B cell (primary cell): ENCODE measurements at regions not wholly inside any gene's neighbourhood (a gene's known extent, or its start where the extent isn't known, plus 50 kb on each side); places are given as distances from the start of the nearest gene placed in this dataset.

ENCODE experiments used
- ATAC-seq: fragments of 200-7000 bp; cut with Tn5 transposase; one replicate; pipeline ENCODE4 v1.10.0; 2021; ENCODE audit warnings: low read depth, mild to moderate bottlenecking, moderate number of reproducible peaks, moderate library complexity
- CTCF ChIA-PET: fragments of 350-600 bp; sonication (Branson Sonifier 250); formaldehyde crosslinking; loops from one replicate; lab custom pipeline; 2021; ENCODE audit warnings: antibody characterized with exemption, inconsistent platforms; lab: Charles Lee
- POLR2A ChIA-PET: fragments of 350-600 bp; sonication (Branson Sonifier 250); formaldehyde crosslinking; loops from one replicate; lab custom pipeline; 2021; ENCODE audit warnings: antibody characterized with exemption; lab: Charles Lee
- DNase-seq: peaks from one replicate; pipeline ENCODE4 v3.0.0; 2013
- H2AFZ ChIP-seq: 2 replicates; pipeline ENCODE4 v1.6.1; 2012; ENCODE audit warnings: mild to moderate bottlenecking, low read depth, low read length; ENCODE audit not compliant: insufficient read depth, poor library complexity, severe bottlenecking
- H3K27ac ChIP-seq, 2 donors: 1 replicate in 1 of 2; 2 replicates in 1 of 2; pipeline ENCODE4 v1.5.1; 2012 to 2013; ENCODE audit warnings: low read length in 2 of 2, mild to moderate bottlenecking in 2 of 2, moderate library complexity in 1 of 2
- H3K27me3 ChIP-seq, 4 experiments: fragments of 200-600 bp in 1 of 4; sonication (generic) in 1 of 4; replicated peaks in 1 of 4; 1 replicate in 2 of 4; 2 replicates in 2 of 4; pipeline versions ENCODE4 v1.6.1 to v1.7.0; 2013 to 2016; ENCODE audit warnings: low read length in 3 of 4, mild to moderate bottlenecking in 2 of 4, mixed read lengths in 1 of 4, moderate library complexity in 1 of 4; ENCODE audit not compliant: insufficient read depth in 4 of 4, control insufficient read depth in 3 of 4; ENCODE audit errors: control extremely low read depth in 1 of 4
- H3K36me3 ChIP-seq, 2 experiments: replicated peaks in 1 of 2; 1 replicate in 1 of 2; 2 replicates in 1 of 2; pipeline versions ENCODE4 v1.6.1 to v1.7.1; 2013; ENCODE audit warnings: low read length in 1 of 2; ENCODE audit not compliant: insufficient read depth in 2 of 2, control insufficient read depth in 1 of 2; ENCODE audit errors: control extremely low read depth in 1 of 2, extremely low read depth in 1 of 2
- H3K4me1 ChIP-seq, 2 donors: fragments of 200-600 bp in 1 of 2; sonication (generic) in 1 of 2; 1 replicate in 1 of 2; 2 replicates in 1 of 2; pipeline versions ENCODE4 v1.5.1 to v1.6.1; 2013 to 2017; ENCODE audit warnings: low read length in 2 of 2; ENCODE audit not compliant: control insufficient read depth in 2 of 2, insufficient read depth in 2 of 2
- H3K4me2 ChIP-seq: replicated peaks from 2 replicates; pipeline ENCODE3; 2012; ENCODE audit warnings: mild to moderate bottlenecking, low read depth, low read length; ENCODE audit not compliant: poor library complexity, severe bottlenecking
- H3K4me3 ChIP-seq, 5 experiments: fragments of 200-600 bp in 1 of 5; sonication (generic) in 1 of 5; 1 replicate in 3 of 5; 2 replicates in 2 of 5; pipeline versions ENCODE4 v1.5.1 to v1.7.0; 2011 to 2016; ENCODE audit warnings: low read length in 4 of 5, mild to moderate bottlenecking in 4 of 5, low read depth in 2 of 5, control low read depth in 1 of 5, moderate library complexity in 1 of 5; ENCODE audit not compliant: insufficient read depth in 1 of 5; ENCODE audit errors: control extremely low read depth in 1 of 5, extremely low read depth in 1 of 5
- H3K79me2 ChIP-seq: fragments of 200-600 bp; sonication (generic); one replicate; pipeline ENCODE4 v1.6.0; 2016; ENCODE audit warnings: low read length; ENCODE audit not compliant: control insufficient read depth, insufficient read depth
- H3K9ac ChIP-seq: fragments of 200-600 bp; sonication (generic); 2 replicates; pipeline ENCODE4 v1.6.1; 2017; ENCODE audit warnings: mild to moderate bottlenecking, low read length, moderate library complexity
- H3K9me3 ChIP-seq, 3 donors: one replicate each; pipeline versions ENCODE4 v1.6.1 to v1.7.1; 2013; ENCODE audit warnings: low read length in 2 of 3; ENCODE audit not compliant: control insufficient read depth in 2 of 3, insufficient read depth in 1 of 3; ENCODE audit errors: control extremely low read depth in 1 of 3
- H4K20me1 ChIP-seq: 2 replicates; pipeline ENCODE4 v1.6.0; 2012; ENCODE audit warnings: mild to moderate bottlenecking, low read length; ENCODE audit not compliant: insufficient read depth, control insufficient read depth, poor library complexity, severe bottlenecking
- H3K27ac Mint-ChIP-seq: one replicate; pipeline ENCODE4 v1.8.0; 2021; ENCODE audit warnings: mixed read lengths
- H3K27me3 Mint-ChIP-seq: one replicate; pipeline ENCODE4 v1.8.0; 2021; ENCODE audit warnings: mixed read lengths
- H3K4me1 Mint-ChIP-seq: one replicate; pipeline ENCODE4 v1.8.0; 2021; ENCODE audit warnings: mixed read lengths
- H3K4me3 Mint-ChIP-seq: one replicate; pipeline ENCODE4 v1.8.0; 2021; ENCODE audit warnings: mixed read lengths
- H3K9me3 Mint-ChIP-seq: one replicate; pipeline ENCODE4 v1.8.0; 2022; ENCODE audit warnings: mixed read lengths; ENCODE audit not compliant: insufficient read depth
- EZH2 ChIP-seq: IDR thresholded peaks from 2 replicates; pipeline ENCODE4 v1.6.1; 2012; ENCODE audit warnings: borderline replicate concordance, low read depth, mild to moderate bottlenecking, moderate library complexity, low read length; ENCODE audit not compliant: insufficient read depth, poor library complexity, severe bottlenecking
- WGBS: methylation state at CpG from one replicate; pipeline ENCODE4 v1.1.5; 2013; ENCODE audit warnings: missing lambda C conversion rate; ENCODE audit not compliant: insufficient coverage; 5-methylcytosine and 5-hydroxymethylcytosine counted together
- intact Hi-C: fragments of 100-400 bp; cut with micrococcal nuclease; formaldehyde crosslinking; loops from one replicate; pipeline ENCODE4 v1.10.0; 2022
- TF ChIP-seq, protein P1 (sequence below): fragments of 200-600 bp; IDR thresholded peaks from one replicate; pipeline ENCODE4 v1.8.0; 2022; ENCODE audit warnings: antibody characterized with exemption, mild to moderate bottlenecking

DNA sequence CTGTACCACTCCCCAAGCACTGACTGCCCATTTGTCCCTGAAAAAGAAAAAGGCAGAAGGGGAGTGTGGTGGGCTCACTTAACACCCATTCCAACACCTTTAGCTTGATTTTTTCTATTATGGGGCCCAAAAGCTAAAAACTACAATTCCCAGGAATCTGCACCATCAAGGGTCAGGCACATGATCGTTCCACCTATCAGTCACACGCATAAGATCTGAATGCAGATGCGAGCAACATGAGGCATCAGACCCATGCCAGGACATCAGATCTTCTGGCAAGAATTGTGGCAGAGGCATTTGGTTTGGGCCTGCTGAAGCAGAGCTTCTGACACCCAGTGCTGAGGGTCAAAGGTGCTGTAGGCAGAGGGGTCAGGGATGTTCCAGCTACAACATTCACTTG, 595.9 kb downstream of the BCOR start:
- ChIA-PET CTCF (no interaction called here), POLR2A (no interaction called here)
- no peaks in the 10 kb centered on the region for H3K36me3 ChIP-seq

DNA sequence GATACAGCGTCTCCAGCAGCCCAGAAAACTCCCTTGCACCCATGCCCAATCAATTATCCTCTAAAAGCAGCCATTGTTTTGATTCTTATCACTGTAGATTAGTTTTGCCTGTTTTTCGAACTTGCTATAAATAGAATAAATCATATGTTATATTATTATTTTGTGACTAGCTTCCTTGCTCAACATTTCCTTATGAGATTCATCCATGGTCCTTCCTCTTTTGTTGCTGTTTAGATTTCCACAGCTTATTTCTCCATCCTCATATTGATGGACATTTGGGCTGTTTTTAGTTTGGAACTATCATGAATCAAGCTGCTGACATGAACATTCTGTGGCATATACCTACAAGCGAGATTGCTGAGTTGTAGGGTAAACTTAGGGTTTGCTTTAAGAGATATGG, 595.3 kb downstream of the BCOR start:
- intact Hi-C loops = no loop called here
- no peak overlapping the region for H3K4me3 ChIP-seq
- H4K20me1 ChIP-seq = no peaks in the 10 kb centered on the region
- H3K79me2 ChIP-seq = no peaks in the 10 kb centered on the region
- ATAC-seq (no peak), DNase-seq (no peak)
- no peaks in the 10 kb centered on the region for H3K9me3 Mint-ChIP-seq
- H3K9ac ChIP-seq = no peak overlapping the region
- H3K27me3 ChIP-seq = no peaks in the 10 kb centered on the region
- ChIA-PET CTCF (no interaction called here), POLR2A (no interaction called here)
- TF ChIP-seq, protein P1, sequence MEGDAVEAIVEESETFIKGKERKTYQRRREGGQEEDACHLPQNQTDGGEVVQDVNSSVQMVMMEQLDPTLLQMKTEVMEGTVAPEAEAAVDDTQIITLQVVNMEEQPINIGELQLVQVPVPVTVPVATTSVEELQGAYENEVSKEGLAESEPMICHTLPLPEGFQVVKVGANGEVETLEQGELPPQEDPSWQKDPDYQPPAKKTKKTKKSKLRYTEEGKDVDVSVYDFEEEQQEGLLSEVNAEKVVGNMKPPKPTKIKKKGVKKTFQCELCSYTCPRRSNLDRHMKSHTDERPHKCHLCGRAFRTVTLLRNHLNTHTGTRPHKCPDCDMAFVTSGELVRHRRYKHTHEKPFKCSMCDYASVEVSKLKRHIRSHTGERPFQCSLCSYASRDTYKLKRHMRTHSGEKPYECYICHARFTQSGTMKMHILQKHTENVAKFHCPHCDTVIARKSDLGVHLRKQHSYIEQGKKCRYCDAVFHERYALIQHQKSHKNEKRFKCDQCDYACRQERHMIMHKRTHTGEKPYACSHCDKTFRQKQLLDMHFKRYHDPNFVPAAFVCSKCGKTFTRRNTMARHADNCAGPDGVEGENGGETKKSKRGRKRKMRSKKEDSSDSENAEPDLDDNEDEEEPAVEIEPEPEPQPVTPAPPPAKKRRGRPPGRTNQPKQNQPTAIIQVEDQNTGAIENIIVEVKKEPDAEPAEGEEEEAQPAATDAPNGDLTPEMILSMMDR = no peak
- TF ChIP-seq EZH2 = no peak
- H3K9me3 ChIP-seq = no peaks in the 10 kb centered on the region
- no peak overlapping the region for H2AFZ ChIP-seq
- no peak overlapping the region for H3K27ac ChIP-seq
- no peaks in the 10 kb centered on the region for H3K4me1 ChIP-seq
- H3K4me3 Mint-ChIP-seq = no peak overlapping the region
- H3K4me1 Mint-ChIP-seq = no peaks in the 10 kb centered on the region
- H3K27ac Mint-ChIP-seq = no peak overlapping the region
- H3K4me2 ChIP-seq = no peak overlapping the region
- H3K27me3 Mint-ChIP-seq = peaks cover 4% of the 10 kb centered on the region
- WGBS = no CpG with 5 or more reads among the region's 3 CpGs
- no peaks in the 10 kb centered on the region for H3K36me3 ChIP-seq

More for the DNA sequence above, 595.9 kb downstream of the BCOR start:
- Histone ChIP-seq H3K9ac (no peak overlapping the region), H2AFZ (no peak overlapping the region), H3K79me2 (no peaks in the 10 kb centered on the region), H3K4me2 (no peak overlapping the region), H3K4me3 (no peak overlapping the region), H3K4me1 (no peaks in the 10 kb centered on the region), H3K27me3 (no peaks in the 10 kb centered on the region), H3K27ac (no peak overlapping the region), H3K9me3 (no peaks in the 10 kb centered on the region), H4K20me1 (no peaks in the 10 kb centered on the region)
- Mint-ChIP-seq H3K4me3 (no peak overlapping the region), H3K4me1 (no peaks in the 10 kb centered on the region), H3K27ac (no peak overlapping the region), H3K9me3 (no peaks in the 10 kb centered on the region), H3K27me3 (peaks cover 4% of the 10 kb centered on the region)
- ATAC-seq (no peak), DNase-seq (no peak)
- 100% methylated on average over 1 of the region's 3 CpGs for WGBS
- TF ChIP-seq, protein P1 = no peak
- TF ChIP-seq EZH2 = no peak
- intact Hi-C loops = no loop called here
